GM19463 (cell line): ENCODE measurements at regions not wholly inside any gene's neighbourhood (a gene's known extent, or its start where the extent isn't known, plus 50 kb on each side); places are given as distances from the start of the nearest gene placed in this dataset.
"Not testable (repeated sequence)": the region's sequence is repeated elsewhere in the genome, so short reads cannot be mapped to it uniquely, and the experiment has no call there.

Source experiments
- ATAC-seq: cut with Tn5 transposase; IDR thresholded peaks from one replicate; pipeline ENCODE4 v1.9.1; 2021; ENCODE audit warnings: mild to moderate bottlenecking, moderate library complexity; ENCODE audit not compliant: unreplicated experiment

DNA sequence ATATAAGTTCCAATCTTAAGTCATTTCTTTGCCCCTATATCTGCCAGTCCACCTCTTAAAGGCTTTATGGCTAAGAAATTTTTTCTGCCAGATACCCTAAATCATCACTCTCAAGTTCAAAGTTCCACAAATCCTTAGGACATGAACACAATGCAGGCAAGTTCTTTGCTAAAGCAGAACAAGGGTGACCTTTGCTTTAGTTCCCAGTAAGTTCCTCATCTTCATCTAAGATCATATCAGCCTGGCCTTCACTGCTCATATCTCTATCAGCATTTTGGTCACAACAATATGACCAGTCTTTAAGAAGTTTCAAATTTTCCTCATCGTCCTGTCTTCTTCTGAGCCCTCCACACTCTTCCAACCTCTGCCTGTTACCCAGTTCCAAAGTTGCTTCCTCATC, 402.2 kb upstream of the RUNX1 start:
- ATAC-seq: no peak

DNA sequence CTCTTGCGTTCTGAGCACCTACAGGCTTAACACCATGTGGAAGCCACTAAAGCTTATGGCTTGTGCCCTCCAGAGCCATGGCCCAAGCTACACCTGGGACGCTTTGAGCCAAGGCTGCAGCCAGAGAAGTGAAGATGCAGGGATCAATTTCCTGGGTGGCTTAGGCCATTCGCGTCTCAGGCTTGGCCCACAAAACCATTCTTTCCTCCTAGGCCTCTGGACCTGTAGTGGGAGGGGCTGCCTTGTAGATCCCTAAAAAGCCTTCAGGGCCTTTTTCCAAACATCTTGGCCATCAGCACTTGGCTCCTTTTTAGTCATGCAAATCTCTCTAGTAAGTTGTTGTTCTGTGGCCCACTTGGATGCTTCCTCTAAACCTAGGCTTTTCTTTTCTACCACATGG, 401.7 kb upstream of the RUNX1 start:
- ATAC-seq: no peak

DNA sequence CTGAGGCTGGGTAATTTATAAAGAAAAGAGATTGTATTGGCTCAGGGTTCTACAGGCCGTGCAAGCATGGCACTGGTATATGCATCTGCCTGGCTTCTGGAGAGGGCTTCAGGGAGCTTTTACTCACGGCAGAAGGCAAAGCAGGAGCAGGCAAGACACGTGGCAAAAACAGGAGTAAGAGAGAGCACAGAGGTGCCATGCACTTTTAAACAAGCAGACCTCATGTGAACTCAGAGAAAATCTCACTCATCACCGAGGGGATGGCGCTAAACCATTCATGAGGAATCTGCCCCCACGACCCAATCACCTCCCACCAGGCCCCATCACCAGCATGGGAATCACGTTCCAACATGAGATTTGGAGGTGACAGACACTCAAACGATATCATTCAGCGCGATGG, 400.7 kb upstream of the RUNX1 start:
- no peak for ATAC-seq

DNA sequence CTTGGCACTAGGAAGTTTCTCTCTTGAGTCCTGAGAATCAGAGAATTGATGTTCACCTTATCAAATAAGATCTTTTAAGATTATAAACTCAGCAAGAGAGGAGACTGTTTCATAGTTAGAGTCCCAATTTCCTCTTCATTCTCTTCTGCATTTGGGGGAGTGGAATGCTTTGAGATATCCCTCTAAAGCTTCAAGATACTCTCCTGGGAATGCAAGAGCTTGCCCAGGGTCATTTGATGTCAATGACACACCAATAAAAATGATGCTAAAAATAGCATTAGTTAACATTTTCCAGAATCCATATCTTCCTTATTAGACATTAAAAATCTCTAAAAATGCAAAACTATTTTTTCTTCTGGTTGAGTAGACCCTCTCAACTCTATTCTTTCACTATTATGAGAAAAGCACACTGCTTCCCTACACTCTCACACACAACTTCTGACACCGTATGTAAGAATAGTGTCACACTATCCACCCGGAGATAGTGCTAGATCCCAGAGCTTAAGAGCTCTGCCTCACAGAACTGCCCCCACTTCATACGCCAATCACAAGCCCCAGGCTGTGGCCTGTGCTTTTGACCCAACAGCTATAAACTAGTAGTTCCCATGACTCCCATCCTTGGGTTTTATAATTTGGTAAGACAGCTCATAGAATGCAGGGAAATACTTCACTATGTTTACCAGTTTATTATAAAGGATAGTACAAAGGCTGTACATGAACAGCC, 399.9 kb upstream of the RUNX1 start:
- ATAC-seq: no peak

DNA sequence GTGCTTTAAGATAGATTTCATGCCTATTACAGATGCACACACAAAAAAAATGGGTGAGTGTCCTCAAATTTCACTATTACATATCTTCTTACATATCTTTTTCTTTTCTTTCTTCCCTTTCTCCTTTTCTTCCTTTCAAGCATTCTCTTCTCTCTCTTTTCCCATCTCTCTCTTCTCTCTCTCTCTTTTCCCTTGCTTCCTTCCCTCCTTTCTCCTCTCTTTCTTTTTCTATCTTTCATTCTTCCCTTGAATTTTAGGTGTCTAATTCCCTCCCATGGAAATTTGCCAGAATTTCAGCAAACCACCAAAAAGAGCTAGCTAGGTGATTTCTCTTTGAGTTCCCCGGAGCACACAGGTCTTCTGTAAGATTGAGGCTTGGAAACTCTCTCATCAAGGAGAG, 395.3 kb upstream of the RUNX1 start:
- no peak for ATAC-seq

DNA sequence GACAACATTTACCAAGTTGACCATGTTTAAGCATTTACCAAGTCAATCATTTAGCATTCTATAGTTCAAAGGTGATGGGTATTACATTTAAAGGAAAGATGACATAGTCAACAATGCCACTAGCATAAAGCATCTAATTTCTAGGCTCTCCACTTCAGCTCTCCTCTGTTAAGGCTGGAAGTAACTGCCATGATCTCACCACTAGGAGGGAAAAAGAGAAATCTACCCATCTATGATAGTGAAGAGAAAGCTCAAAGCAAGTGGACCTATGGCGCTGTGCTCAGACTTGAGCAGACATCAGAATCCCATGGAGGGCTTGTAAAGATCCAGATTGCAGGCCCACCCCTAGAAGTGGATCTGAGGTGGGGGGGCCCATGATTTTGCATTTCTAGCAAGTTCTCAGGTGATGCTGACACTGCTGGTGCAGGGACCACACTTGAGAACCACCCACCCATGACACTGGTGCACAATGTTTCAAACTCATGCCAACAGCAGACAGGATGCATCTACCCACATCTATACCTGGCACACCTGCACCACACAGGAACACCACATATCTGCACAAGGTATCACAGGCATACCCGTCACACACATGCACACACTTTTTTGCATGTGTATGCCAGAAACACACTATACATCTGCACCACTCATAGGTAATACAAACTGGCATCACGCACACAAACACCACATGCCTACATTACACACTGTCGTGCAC, 392.9 kb upstream of the RUNX1 start:
- no peak for ATAC-seq

DNA sequence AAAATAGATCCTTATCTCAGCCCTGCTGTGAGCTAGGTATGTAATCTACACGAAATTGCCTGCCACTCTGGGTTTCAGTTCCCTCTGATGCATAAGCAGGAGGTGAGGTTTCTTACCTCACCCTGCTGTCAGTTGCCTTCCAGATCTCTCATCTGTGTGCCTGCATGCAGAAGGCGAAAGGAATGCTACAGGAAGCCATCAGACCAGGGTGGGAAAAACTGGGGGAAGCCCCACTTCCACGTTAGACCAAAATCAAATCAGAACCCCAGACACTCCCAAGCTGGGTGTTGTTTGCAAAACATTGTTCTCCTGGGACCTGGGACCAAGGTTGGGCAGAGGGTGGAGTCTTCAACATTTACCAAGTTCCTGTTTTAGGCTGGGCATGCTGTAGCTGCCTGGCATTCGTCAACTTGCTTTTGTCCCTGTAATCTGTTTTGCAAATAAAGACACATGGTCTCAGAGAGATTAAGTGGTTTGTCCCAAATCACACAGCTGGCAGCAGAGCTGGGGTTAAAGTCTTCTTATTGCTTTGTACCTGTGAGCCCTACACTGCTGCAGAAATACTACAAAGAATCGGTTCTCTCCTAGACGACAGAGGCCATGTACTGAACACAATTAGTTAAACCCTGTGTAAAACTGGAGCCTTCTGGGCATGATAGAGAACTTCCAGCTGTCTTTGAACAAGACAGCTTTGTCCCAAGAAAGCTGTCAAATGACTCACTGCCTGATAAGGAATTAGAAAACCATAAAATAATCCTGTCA, 389.7 kb upstream of the RUNX1 start:
- ATAC-seq: no peak

DNA sequence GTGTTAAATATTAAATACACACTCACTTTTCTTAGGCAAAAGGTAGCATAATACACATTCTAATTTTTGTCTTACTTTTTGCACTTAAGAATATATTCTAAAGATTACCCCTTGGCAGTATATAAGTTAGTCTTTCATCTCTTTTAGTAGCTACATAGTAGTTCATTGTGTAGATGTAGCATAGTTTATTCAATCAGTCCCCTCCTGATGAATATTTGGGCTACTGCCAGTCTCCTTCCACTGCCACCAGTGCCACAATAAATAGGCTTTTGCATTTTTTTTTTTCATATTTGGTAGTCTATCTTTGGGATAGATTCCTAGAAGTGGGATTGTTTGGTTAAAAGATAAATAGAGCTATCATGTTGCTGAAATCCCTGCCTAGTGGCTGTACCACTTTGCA, 388.8 kb upstream of the RUNX1 start:
- ATAC-seq: no peak

DNA sequence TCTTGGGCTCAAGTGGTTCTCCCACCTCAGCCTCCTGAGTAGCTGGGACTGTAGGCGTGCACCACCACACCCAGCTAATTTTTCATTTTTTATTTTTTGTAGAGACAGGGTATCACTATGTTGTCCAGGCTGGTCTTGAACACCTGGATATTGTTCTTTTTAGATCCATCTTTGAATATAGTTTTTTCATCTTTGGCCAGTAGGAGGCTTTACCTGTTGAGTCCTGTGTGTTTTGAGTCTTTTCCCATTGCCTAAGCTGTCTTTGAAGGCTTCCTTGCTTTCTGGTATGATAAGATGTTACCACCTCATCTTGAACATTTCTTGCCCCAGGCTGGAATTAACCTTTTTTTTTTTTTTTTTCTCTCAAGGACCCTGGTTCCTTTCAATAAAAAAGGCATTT, 387.8 kb upstream of the RUNX1 start:
- ATAC-seq: no peak

DNA sequence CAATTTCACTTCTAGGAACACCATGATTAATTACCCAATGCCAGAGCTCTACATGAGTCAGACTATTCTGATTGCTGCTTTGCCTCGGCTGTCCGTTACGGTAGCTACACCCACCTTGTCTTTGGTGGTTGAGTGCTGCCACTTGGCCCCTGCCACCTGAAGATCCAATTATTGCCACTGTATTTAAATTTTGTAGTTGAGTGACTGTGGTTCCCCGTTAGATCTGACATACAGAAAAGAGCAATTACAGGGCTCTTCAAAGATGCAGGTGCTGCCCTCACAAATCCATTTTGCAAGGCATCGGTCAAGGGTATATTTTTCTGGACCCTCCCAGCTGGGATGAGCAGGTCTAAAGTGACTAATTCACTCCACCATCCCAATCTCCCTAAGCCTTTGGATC, 383.5 kb upstream of the RUNX1 start:
- not testable (repeated sequence) for ATAC-seq

DNA sequence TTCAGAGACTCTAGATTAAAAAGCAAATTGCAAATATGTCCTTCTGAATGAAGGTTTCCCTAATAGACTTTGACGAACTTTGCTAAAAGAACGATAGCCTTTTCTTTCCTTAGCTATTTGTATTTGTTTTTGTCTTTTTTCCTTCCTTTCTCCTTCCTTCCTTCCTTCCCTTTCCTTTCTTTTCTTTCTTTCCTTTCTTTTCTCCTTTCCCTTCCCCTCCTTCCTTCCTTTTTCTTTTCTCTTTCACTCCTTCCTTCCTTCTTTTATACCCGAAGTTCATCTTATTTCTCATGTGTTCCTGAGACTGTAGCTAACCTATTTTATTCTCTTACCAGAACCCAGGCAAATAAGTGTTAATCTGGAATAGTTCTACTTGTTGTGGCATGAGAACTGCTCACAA, 381.2 kb upstream of the RUNX1 start:
- no peak for ATAC-seq

DNA sequence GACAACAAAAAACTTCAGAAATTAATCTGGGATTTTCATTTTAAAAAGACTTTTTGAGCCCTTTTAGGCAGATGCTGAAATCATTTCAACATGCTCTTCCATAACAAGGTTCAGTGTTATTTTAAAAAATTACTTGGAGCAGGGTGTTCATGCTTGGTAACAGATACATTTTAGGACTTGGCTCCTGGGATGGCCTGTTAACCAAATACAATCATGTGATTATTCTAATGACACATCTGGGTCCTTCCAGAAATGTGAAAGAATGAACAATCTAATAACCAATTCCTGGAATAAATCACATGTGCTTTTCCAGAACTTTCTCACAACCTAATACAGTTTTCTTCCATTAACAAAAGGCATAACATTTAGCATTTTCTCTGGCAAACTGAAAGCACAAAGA, 379.8 kb upstream of the RUNX1 start:
- ATAC-seq: no peak

DNA sequence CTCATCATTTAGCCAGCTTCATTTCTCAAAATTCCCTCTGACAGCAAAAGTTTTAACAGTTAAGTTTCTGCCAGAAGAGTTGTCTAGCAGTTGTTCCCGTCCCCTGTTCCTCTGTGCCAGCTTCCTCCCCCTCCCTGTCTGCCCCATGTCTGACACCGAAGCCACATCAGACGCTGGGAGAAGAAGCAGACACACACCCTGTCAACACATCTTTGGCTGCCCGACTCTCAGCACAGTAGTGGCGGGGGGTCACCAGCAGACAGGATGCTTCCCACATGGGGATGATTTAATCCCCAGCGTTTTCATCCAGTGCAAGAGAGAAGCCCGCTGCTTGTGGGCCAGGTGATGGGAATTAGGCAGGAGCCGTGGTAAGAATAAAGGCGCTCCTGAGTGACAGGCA, 379.4 kb upstream of the RUNX1 start:
- no peak for ATAC-seq

DNA sequence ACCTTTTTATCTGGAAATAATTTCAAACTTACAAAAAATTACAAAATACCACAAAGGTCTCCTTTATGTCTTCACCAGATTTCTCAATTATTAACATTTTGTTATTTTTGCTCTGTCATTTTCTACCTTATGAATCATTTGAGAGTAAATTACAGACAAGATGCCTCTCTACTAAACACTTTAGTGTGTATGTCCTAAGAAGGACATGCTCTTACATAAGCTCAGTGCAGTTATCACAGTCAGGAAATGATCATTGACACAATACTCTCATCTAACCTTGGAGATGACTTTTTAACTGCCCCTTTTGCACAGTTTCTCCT, 378.9 kb upstream of the RUNX1 start:
- no peak for ATAC-seq

DNA sequence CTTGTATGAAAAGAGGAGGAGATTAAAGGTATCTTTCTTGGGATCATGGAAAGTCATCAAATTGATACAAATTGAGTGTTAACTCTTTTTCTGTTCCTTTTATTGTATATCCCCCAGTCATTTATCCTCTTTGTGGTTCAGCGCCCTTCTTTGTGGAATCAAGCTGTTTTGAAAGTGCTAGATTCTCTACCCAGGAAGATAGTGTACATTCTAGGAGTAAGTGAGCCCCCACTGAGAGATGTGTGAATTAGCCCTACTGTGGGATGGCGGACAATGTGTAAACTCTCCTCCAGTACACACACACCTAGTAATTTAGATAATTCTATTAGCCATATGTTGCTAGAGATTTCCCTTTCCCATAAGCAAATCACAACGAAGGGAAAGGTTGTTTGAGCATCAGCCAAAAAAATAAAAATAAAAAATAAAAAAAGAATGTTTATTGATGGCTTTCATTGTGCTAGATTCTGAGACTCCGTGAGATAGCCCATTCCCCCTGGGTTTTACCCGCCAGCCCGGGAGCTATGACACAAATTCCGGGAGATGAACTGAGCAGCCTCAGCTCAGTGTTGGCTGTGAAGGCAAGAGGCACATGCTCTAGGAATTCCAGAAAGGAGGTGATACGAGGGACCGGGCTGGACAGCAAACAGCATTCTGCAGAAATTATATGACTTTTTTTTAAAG, 378.4 kb upstream of the RUNX1 start:
- ATAC-seq: no peak

DNA sequence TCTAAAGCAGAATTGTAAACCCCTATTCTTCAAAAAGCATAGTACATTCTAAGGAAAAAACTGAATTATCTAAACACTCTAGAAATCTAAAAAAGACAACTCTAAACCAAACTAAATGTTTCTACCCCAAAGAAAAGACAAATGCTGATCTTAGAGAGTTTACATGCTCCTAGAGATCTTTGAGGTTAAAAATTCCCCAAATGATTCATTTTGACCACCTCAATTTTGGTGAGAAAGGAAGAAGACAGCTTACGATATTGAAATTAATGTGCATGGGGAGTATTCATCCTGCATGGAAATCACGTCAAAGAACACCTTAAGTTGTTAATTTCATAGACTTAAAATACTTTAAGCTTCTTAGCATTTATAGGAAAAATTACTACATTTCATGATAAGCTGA, 377.8 kb upstream of the RUNX1 start:
- no peak for ATAC-seq

DNA sequence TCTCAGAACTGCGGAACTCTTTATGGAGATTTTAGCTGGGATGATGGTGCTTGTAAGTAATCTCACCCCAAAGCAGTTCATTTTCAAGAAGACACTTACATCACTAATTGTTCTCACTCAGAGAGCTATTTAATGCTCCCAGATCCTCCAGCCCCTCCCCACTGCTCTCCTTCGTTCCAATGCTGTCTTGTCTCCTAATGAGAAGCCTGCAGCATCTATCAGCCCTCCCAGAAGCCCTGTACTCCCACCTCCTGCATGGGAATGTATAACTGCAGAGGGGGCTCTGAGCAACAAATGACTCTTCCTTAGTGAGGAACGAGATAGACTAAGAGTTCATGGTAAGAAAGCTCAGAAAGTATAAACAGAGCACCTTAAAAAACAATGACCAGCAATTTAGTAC, 377.4 kb upstream of the RUNX1 start:
- no peak for ATAC-seq

DNA sequence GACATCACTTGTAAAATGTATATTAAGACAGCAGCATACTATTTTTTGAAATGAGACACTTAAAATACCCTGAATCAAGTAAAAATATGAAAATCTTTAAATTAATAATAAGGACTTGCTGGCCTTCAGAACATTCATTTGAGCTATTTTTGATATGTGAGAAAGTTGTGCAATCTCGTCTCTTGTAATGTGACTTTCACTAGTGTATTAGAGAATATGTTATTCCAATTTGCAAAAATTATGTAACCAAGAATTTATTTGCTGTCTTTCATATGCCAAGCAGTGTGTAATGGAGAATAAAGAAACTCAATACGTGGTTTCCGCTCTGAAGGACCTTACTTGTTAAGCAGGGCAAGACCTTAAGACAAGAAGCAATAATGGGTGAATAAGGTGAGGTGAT, 375.0 kb upstream of the RUNX1 start:
- no peak for ATAC-seq

DNA sequence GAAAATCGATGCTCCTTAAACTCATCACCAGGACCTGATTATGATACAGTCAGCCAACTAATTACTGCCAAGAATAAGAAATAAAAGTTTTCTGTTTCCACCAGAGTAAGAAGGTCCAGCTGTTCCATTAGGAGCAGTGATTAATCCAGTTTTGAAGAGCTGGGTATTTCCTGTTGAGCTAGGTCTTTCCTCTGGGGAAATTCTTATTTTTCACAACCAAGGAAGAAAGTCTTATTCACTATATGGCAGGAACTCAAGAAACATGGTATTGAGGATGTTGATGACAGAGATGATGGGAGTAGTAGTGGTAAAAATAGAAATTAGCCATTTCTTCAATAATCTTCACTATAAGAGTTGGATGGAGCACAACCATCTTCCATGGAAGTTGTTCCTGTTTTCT, 374.6 kb upstream of the RUNX1 start:
- ATAC-seq: no peak

DNA sequence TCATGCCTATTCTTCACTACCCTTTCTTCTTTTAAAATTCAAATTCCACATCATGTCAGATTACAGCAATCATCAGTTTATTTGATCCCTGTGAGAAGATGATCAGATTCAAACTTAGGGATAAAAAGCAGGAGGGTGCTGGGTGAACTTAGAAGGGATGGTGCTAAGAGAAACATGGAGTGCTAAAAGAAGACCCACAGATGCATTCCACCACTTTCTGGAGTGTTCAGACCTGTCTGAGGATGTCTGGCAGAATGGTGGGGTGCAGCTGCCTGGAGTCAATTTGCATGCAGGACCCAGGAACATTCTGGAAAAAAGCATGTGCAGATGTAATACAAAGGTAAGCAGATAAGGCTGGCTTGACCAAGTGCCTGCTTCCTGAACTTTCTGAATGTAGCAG, 372.9 kb upstream of the RUNX1 start:
- no peak for ATAC-seq

DNA sequence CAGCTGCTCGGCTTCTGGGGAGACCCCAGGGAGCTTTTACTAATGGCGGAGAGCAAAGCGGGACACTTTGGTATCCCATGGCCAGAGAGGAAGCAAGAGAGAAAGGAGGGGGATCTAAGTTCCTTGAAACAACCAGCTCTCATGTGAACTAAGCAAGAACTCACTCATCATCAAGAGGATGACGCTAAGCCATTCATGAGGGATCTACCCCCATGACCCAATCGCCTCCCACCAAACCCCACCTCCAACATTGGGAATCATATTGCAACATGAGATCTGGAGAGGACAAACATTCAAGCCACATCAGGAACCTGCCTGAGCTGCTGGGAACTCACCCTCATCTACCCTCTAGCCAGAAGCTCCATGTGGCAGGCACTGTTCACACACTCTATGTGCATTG, 372.1 kb upstream of the RUNX1 start:
- no peak for ATAC-seq

DNA sequence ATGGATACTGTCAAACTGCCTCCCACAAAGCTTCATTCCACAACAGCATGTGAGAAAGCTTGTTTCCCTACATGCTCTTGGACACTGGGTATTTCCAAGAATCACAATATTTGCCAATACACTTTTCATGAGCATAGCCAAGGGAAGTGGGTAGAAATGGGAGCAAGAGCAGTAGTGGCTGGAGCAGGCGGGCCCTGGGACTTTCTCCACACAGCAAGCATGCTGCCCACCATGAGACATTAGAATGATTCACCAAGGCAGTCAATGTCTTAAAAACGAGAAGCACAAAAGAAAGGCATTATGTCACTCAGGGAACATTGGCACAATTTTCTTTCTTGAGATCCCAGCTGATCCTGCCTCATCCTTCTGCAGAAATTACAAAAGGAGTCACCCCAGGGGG, 371.6 kb upstream of the RUNX1 start:
- ATAC-seq: no peak
